Mesendoderm (in vitro differentiated cells): ENCODE measurements at regions not wholly inside any gene's neighbourhood (a gene's known extent, or its start where the extent isn't known, plus 50 kb on each side); places are given as distances from the start of the nearest gene placed in this dataset.
A peak's percentile ranks its signal among the peaks of the same experiment; 100 is the strongest.

Source experiments
- DNase-seq: peaks from one replicate; pipeline ENCODE4 v3.0.0; 2013
- H2AK5ac ChIP-seq: 2 replicates; pipeline ENCODE4 v1.6.1; 2013; ENCODE audit warnings: low read length, inconsistent platforms
- H2BK120ac ChIP-seq: 2 replicates; pipeline ENCODE4 v1.6.1; 2013; ENCODE audit warnings: low read depth, mild to moderate bottlenecking, low read length, moderate library complexity, mixed read lengths
- H2BK15ac ChIP-seq: replicated peaks from 2 replicates; pipeline ENCODE4 v1.6.1; 2013; ENCODE audit warnings: low read depth, mild to moderate bottlenecking, moderate library complexity
- H2BK5ac ChIP-seq: 2 replicates; pipeline ENCODE4 v1.6.1; 2013; ENCODE audit warnings: low read length, inconsistent platforms
- H3K18ac ChIP-seq: 2 replicates; pipeline ENCODE4 v1.6.1; 2013; ENCODE audit warnings: mild to moderate bottlenecking, low read length, mixed read lengths
- H3K23ac ChIP-seq: one replicate; pipeline ENCODE4 v1.6.1; 2013; ENCODE audit warnings: low read length
- H3K27ac ChIP-seq: 2 replicates; pipeline ENCODE4 v1.5.1; 2013; ENCODE audit warnings: low read depth, mild to moderate bottlenecking, inconsistent platforms, low read length, moderate library complexity
- H3K27me3 ChIP-seq: 2 replicates; pipeline ENCODE4 v1.6.1; 2013; ENCODE audit warnings: low read length, control low read depth, mild to moderate bottlenecking, inconsistent platforms; ENCODE audit not compliant: insufficient read depth, poor library complexity
- H3K36me3 ChIP-seq: 2 replicates; pipeline ENCODE4 v1.6.1; 2013; ENCODE audit warnings: low read length, inconsistent platforms; ENCODE audit not compliant: control insufficient read depth, insufficient read depth
- H3K4ac ChIP-seq: one replicate; pipeline ENCODE4 v1.6.1; 2013; ENCODE audit warnings: low read depth, mild to moderate bottlenecking, low read length, moderate library complexity
- H3K4me1 ChIP-seq: 2 replicates; pipeline ENCODE4 v1.6.1; 2013; ENCODE audit warnings: low read depth, low read length, inconsistent platforms; ENCODE audit not compliant: control insufficient read depth
- H3K4me2 ChIP-seq: 2 replicates; pipeline ENCODE4 v1.6.1; 2013; ENCODE audit warnings: low read length
- H3K4me3 ChIP-seq: 2 replicates; pipeline ENCODE4 v1.5.1; 2013; ENCODE audit warnings: mild to moderate bottlenecking, low read length
- H3K56ac ChIP-seq: one replicate; pipeline ENCODE4 v1.6.1; 2013; ENCODE audit warnings: low read length
- H3K79me1 ChIP-seq: 2 replicates; pipeline ENCODE4 v1.6.1; 2013; ENCODE audit warnings: low read length, inconsistent platforms
- H3K79me2 ChIP-seq: 2 replicates; pipeline ENCODE4 v1.6.1; 2013; ENCODE audit warnings: mild to moderate bottlenecking, low read length; ENCODE audit not compliant: control insufficient read depth, insufficient read depth
- H3K9ac ChIP-seq: 2 replicates; pipeline ENCODE4 v1.6.1; 2013; ENCODE audit warnings: low read length, inconsistent platforms
- H4K5ac ChIP-seq: one replicate; pipeline ENCODE4 v1.6.1; 2013; ENCODE audit warnings: low read length
- H4K8ac ChIP-seq: one replicate; pipeline ENCODE4 v1.6.1; 2013; ENCODE audit warnings: low read depth, mild to moderate bottlenecking, control low read depth, low read length, moderate library complexity
- WGBS: extraction: QIAGEN DNeasy Blood & Tissue Kit; methylation state at CpG from one replicate; pipeline ENCODE4 v1.1.7; 2013; ENCODE audit warnings: low lambda C conversion rate, missing lambda C conversion rate; ENCODE audit not compliant: insufficient coverage; ENCODE audit errors: extremely low coverage; 5-methylcytosine and 5-hydroxymethylcytosine counted together

DNA sequence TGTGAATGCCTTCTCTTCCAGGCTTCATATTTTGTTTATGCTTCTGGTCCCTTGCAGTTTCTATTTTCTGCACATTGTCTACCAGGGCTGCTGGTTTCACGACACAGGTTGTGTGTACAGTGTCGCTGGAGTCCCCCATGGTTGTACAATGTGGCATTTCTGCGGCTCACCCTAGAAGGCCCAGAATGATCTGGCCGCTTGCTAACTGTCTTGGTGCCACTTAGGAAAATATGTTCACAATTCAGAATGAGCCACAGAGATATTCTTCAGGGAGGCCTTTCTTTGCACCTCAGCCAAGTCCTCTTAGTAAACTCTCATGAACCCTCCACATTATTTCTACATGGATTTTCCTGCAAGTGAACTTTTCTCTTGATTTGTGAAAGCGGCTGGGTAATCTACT lies 195.4 kb downstream of the SUDS3 start:
- no peak overlapping the region for H3K23ac ChIP-seq
- no peak overlapping the region for H4K8ac ChIP-seq
- no peaks in the 10 kb centered on the region for H3K27me3 ChIP-seq
- no peak overlapping the region for H3K56ac ChIP-seq
- H3K18ac ChIP-seq = no peak overlapping the region
- H2BK15ac ChIP-seq = no peak overlapping the region
- no peaks in the 10 kb centered on the region for H3K79me1 ChIP-seq
- H3K36me3 ChIP-seq = no peaks in the 10 kb centered on the region
- no peak overlapping the region for H2AK5ac ChIP-seq
- no peaks in the 10 kb centered on the region for H3K79me2 ChIP-seq
- H2BK120ac ChIP-seq = no peak overlapping the region
- WGBS = no CpG with 5 or more reads among the region's 5 CpGs
- DNase-seq = no peak
- H4K5ac ChIP-seq = no peak overlapping the region
- no peak overlapping the region for H3K27ac ChIP-seq
- H3K4me3 ChIP-seq = no peak overlapping the region
- H3K4ac ChIP-seq = no peak overlapping the region
- H3K4me1 ChIP-seq = no peaks in the 10 kb centered on the region
- H2BK5ac ChIP-seq = no peak overlapping the region
- H3K4me2 ChIP-seq = no peak overlapping the region
- H3K9ac ChIP-seq = no peak overlapping the region

DNA sequence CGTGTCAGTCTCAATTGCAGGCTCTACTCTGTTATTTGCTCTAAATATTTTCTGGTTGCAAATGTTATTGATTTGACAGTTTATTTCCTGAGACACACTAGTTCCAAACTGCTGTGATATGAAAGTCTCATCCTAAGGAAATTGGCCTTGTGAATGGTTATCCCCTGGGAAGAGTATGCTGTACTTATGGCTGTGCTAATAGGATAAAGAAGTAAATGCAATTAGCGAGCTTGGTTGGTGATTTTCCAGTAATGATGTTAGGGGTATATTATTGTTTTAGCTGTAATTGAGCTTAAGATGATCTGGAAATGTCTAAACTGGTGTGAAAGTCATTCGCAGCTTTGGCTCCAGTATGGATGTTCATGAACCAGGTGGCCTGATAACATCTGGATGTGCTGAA lies 197.9 kb downstream of the SUDS3 start:
- H2AK5ac ChIP-seq = no peak overlapping the region
- H3K4me1 ChIP-seq = no peaks in the 10 kb centered on the region
- H3K9ac ChIP-seq = no peak overlapping the region
- H2BK5ac ChIP-seq = no peak overlapping the region
- H3K4me3 ChIP-seq = no peak overlapping the region
- DNase-seq = peak; percentile 11
- no peak overlapping the region for H4K8ac ChIP-seq
- H3K36me3 ChIP-seq = no peaks in the 10 kb centered on the region
- H3K79me2 ChIP-seq = no peaks in the 10 kb centered on the region
- no peaks in the 10 kb centered on the region for H3K79me1 ChIP-seq
- no peak overlapping the region for H3K4me2 ChIP-seq
- H3K56ac ChIP-seq = no peak overlapping the region
- WGBS = no CpG with 5 or more reads among the region's 3 CpGs
- no peak overlapping the region for H2BK120ac ChIP-seq
- H3K23ac ChIP-seq = no peak overlapping the region
- no peaks in the 10 kb centered on the region for H3K27me3 ChIP-seq
- no peak overlapping the region for H4K5ac ChIP-seq
- no peak overlapping the region for H3K4ac ChIP-seq
- no peak overlapping the region for H3K27ac ChIP-seq
- H3K18ac ChIP-seq = no peak overlapping the region
- no peak overlapping the region for H2BK15ac ChIP-seq

DNA sequence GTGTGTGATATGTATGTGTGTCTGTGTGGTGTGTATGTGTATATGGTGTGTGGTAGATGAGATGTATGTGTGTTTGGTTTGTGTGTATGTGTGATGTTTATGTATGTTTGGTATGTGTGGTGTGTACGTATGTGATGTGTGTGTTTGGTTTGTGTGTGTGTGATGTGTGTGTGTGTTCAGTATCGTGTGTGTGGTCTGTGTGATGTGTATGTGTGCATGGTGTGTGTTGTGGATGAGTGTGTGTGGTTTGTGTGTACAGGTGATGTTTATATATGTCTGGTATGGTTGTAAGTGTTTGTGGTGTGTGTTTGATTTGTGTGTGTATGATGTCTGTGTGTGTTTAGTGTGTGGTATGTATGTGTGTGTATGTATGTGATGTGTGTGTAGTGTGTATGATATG lies 199.4 kb downstream of the SUDS3 start:
- Histone ChIP-seq H3K23ac (no peak overlapping the region), H2AK5ac (no peak overlapping the region), H3K36me3 (no peaks in the 10 kb centered on the region), H4K8ac (no peak overlapping the region), H3K9ac (no peak overlapping the region), H3K4ac (no peak overlapping the region), H3K56ac (no peak overlapping the region), H2BK120ac (no peak overlapping the region), H3K79me1 (no peaks in the 10 kb centered on the region), H3K4me3 (no peak overlapping the region), H3K27ac (no peak overlapping the region), H2BK5ac (no peak overlapping the region), H3K4me1 (no peaks in the 10 kb centered on the region), H3K4me2 (no peak overlapping the region), H2BK15ac (no peak overlapping the region), H3K27me3 (no peaks in the 10 kb centered on the region), H4K5ac (no peak overlapping the region), H3K18ac (no peak overlapping the region), H3K79me2 (no peaks in the 10 kb centered on the region)
- 100% methylated on average over 2 of the region's 2 CpGs for WGBS
- no peak for DNase-seq

DNA sequence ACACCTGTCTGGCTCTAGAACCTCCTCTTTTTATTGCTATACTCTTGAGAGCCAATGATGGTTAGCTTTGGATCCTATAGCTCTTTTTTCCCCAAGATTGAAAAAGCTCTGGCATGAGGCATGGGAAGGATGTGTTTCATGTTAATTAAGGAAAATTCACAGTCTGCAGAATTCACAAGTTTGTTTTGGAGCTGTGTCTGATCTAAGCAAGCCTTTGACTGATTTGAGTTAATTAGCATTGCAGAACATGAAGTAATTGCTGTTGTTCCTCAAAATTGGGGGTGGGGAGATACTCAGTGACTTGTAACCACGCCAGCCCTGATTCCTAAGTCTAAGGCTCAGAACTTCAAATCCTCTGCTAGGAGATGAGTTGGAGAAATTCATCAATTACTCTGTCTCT lies 205.0 kb downstream of the SUDS3 start:
- Histone ChIP-seq H3K79me1 (no peaks in the 10 kb centered on the region), H3K4me3 (no peak overlapping the region), H3K4me1 (no peaks in the 10 kb centered on the region), H3K4ac (no peak overlapping the region), H3K27me3 (no peaks in the 10 kb centered on the region), H3K56ac (no peak overlapping the region), H3K18ac (no peak overlapping the region), H3K9ac (no peak overlapping the region), H3K27ac (no peak overlapping the region), H2BK15ac (no peak overlapping the region), H3K4me2 (no peak overlapping the region), H4K8ac (no peak overlapping the region), H3K23ac (no peak overlapping the region), H3K79me2 (no peaks in the 10 kb centered on the region), H4K5ac (no peak overlapping the region), H2BK120ac (no peak overlapping the region), H2BK5ac (no peak overlapping the region), H2AK5ac (no peak overlapping the region), H3K36me3 (no peaks in the 10 kb centered on the region)
- DNase-seq = no peak
- no CpG with 5 or more reads among the region's 1 CpG for WGBS

DNA sequence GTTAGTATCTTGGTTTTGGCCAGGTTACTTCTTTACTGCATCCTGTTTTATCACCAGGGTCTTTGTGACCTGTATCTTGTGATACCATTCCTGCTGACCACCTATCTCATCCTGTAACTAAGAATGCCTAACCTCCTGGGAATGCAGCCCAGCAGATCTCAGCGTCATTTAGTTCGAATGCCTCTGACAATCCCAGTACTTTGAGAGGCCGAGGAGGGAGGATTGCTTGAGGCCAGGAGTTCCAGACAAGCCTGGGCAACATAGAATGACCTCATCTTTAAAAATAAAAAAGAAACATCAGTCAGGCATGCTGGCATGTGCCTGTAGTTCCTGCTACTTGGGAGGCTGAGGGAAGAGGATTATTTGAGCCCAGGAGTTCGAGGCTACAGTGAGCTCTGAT lies 206.5 kb downstream of the SUDS3 start:
- Histone ChIP-seq H3K4me1 (no peaks in the 10 kb centered on the region), H3K27ac (no peak overlapping the region), H3K36me3 (no peaks in the 10 kb centered on the region), H3K4me2 (no peak overlapping the region), H3K4me3 (no peak overlapping the region), H3K9ac (no peak overlapping the region), H3K23ac (no peak overlapping the region), H4K8ac (no peak overlapping the region), H2BK120ac (no peak overlapping the region), H3K18ac (no peak overlapping the region), H4K5ac (no peak overlapping the region), H2BK15ac (no peak overlapping the region), H2AK5ac (no peak overlapping the region), H3K27me3 (no peaks in the 10 kb centered on the region), H3K56ac (no peak overlapping the region), H3K4ac (no peak overlapping the region), H2BK5ac (no peak overlapping the region), H3K79me2 (no peaks in the 10 kb centered on the region), H3K79me1 (no peaks in the 10 kb centered on the region)
- DNase-seq = peak; percentile 49
- WGBS = no CpG with 5 or more reads among the region's 4 CpGs

DNA sequence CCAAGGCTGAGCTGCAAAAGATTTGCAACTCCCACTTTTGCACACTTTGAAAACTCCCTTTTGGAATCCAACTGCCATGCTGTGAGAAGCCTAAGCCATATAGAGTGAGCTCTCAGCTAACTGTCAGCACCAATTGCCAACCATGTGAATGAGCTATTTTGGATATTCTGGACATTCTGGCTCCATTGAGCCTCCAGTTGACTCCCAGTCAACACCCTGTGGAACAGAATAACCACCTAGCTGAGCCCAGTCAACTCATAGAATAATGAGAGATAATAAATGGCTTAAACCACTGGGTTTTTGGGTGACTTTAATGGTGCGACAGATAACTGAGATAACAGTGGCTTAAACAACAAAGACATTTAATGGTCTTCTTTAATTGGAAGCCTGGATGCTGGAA lies 210.1 kb downstream of the SUDS3 start:
- Histone ChIP-seq H4K8ac (no peak overlapping the region), H3K79me1 (no peaks in the 10 kb centered on the region), H3K79me2 (no peaks in the 10 kb centered on the region), H3K4ac (no peak overlapping the region), H2BK15ac (no peak overlapping the region), H3K9ac (no peak overlapping the region), H3K36me3 (no peaks in the 10 kb centered on the region), H3K4me2 (no peak overlapping the region), H3K23ac (no peak overlapping the region), H3K27ac (no peak overlapping the region), H3K56ac (no peak overlapping the region), H3K4me1 (no peaks in the 10 kb centered on the region), H3K18ac (no peak overlapping the region), H4K5ac (no peak overlapping the region), H2AK5ac (no peak overlapping the region), H3K4me3 (no peak overlapping the region), H2BK5ac (no peak overlapping the region), H2BK120ac (no peak overlapping the region), H3K27me3 (no peaks in the 10 kb centered on the region)
- no peak for DNase-seq
- no CpG with 5 or more reads among the region's 1 CpG for WGBS
